HG02973 (cell line): ENCODE measurements at regions not wholly inside any gene's neighbourhood (a gene's known extent, or its start where the extent isn't known, plus 50 kb on each side); places are given as distances from the start of the nearest gene placed in this dataset.

Source experiments
- ATAC-seq: cut with Tn5 transposase; IDR thresholded peaks from one replicate; pipeline ENCODE4 v1.9.1; 2021; ENCODE audit warnings: moderate library complexity; ENCODE audit not compliant: unreplicated experiment

- ATAC-seq = no peak
Measured at GRCh38 chr6:111984516-111985201, 69.2 kb upstream of the CCN6 start.

DNA sequence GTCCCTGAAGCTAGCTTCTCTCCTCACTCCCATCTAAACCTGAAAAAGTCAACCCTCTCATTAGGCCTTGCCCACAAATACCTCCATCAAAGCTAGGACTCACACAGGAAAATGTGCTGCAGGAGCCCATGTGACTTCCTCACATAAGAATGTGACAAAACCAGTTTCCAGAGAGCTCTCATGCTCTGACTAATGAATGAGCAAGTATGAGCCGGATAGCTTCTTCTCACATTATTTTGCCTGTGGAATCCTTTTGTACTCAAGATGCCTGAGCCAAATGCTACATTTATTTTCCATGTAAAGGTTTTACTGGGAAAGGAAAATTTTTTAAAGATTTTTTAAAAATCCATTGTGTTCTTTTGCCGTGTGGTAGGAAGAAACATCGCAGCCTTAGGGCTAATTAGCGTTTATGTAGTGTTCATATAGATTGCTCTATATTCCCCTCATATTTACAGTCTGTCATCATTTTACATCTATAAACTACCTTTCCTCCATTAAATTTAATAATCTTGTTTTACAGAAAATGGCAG lies 68.6 kb upstream of the CCN6 start:
- ATAC-seq = no peak

GRCh38 chr6:111986651-111987050 lies 67.3 kb upstream of the CCN6 start:
- ATAC-seq = no peak

DNA sequence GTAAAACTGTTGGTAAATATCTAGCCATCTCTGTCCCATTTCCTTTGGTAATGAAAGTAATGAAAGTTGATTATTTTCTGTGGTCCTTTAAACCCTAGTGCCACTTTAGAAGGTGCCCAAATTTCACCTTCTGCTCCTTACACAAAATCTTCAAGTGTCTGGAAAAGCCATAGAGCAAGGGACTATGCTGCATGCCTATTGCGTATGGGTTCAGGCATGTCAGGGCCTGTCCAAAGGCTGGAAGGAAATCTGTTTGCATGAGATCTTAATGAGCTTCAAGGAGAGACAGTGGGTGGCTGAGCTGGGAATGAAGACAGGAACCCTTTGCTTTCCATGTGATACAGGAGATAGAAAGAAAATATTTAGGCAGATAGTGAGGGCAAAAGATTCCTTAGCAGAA lies 66.6 kb upstream of the CCN6 start:
- ATAC-seq = no peak

- ATAC-seq = no peak
Measured at GRCh38 chr6:111988926-111989325, 65.0 kb upstream of the CCN6 start.

DNA sequence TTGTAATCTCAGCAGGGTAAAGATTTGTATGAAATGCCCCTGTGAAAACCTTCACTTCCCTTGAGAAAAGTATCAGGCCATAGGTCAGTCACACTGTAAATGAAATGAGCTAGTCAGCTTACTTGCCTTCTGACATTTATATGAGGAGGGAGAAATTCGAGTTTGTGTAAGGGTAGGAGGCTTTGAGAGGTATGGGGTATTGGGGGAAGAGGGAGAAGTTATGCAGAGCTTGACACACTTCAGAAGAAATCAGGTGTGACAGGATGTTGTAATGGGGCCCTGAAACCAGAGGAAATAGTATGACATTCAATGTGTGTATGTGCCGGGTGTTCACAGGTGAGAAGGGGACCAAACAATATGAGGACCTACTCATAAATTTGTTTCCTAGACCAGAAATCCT lies 64.2 kb upstream of the CCN6 start:
- ATAC-seq = peak; percentile 48

DNA sequence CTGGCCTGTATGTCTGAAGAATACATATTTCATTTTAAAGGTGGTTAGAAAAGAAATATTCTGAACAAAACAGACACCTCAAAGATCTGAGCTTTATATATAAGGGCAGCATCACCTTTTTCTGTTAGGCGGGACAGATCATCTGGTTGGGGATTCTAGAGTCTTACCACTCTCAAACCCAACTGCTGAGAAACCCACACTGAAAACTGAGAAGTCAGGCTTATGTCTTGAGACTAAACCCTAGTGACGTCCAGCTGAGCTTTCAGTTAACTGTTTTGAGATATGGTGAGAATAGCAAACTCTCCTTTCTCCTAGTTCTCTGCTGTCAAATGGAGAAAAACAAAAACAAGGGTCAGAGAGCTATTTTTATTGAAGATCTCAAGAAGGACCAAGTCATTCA lies 63.7 kb upstream of the CCN6 start:
- ATAC-seq = no peak

DNA sequence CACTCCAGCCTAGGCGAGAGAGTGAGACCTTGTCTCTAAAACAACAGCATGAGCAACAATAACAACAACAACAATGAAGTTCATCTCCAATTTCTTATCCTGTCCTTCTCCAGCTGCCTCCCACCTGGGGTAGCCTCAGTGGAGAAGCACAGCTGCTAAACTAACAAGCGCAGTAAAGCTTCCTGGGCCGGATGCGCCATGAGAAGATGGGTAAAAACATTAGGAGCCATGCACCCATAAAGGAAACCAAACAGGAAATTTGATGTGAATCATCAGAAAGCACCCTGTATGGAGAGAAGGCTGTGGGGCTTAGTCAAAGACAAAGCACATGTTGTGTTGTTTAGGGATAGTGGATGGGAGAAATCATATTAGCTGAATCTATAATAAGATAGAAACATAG lies 61.1 kb upstream of the CCN6 start:
- no peak for ATAC-seq

- ATAC-seq = no peak
Measured at GRCh38 chr6:111993342-111993741, 60.6 kb upstream of the CCN6 start.

GRCh38 chr6:111994791-111995190 lies 59.1 kb upstream of the CCN6 start:
- no peak for ATAC-seq

DNA sequence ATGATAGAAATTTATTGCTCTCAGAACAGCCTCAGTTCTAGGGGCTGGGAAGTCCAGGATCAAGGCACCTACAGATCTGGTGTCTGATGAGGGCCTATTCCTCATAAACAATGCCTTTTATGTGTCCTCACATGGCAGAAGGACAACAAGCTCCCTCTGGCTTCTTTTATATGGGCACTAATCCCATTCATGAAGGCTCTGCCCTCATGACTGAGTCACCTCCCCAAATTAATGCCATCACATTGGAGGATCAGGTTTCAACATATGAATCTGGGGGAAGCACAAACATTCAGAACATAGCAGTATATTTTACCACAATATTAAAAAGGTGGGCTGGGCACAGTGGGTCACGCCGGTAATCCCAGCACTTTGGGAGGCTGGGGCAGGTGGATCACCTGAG lies 58.5 kb upstream of the CCN6 start:
- ATAC-seq = no peak

DNA sequence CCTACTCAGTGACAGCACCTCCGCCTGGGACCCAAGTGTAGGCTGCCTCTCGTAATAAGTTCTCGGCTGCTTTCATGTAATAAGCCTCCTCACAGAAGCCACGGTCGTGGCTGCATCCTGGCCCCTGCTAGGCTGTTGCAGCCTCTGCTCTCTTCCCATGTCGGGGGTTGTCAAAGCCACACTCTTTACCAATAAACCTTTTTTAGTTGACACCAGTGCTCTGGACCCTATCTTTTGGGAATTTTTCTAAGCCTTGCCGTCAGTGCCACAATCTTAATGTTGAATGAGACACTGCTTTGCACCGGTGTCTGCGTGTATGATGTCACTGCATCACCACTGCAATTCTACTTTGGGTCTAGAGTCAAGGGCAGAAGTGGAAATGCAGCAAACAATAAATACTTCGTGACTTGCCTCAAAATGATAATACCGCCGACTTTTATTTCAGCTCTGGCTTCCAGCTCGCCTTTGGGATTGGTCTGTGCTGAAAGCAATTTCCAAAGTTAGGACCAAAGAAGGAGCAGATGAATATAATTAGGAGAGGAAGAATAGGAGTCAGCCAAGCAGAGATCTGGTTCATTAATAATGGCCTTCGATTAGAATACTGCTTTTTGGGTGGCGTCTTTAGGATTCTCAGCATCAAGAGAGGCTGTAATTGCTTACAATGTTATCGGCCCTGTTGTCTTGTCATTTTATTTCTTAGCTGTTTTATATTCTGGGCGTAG lies 57.6 kb upstream of the CCN6 start:
- ATAC-seq = no peak

DNA sequence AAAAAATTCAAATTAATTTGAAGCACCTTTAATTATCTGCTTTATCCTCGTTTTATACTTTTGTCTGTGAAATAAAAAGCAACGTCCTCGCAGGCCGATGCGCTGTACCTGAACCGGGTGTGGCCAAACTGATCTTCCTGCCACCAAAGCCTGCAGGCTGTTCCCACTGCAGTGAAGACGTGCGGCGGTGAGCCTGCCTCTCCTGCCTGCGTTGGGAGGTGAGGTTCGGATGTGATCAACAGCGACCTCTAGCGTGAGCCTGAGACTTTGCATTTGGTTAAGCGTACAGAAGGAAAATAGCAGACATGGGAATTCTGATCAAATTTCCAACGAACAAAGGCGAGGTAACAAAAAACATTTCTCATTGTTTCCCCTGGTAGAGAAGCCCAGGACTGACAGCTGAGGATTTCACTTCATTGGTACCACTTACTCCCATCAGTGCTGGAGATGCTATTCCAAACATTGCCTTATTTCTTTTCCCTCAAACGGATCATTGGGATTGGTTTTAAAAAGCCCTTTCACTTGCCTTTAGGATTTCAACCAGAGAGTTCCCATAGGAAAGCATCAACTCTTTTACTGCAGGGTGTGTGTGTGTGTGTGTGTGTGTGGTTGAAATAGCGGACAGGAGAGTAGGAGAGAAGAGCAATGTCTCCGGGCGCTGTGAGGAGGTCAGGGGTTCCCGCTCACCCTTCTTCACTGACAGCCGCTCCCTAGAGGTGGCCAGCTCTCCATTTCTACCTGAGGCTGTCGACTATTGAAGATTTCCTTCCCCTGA lies 56.6 kb upstream of the CCN6 start:
- ATAC-seq = peak; percentile 57

GRCh38 chr6:111997853-111998208 lies 56.1 kb upstream of the CCN6 start:
- no peak for ATAC-seq

- ATAC-seq = no peak
Measured at GRCh38 chr6:112002307-112002706, 51.6 kb upstream of the CCN6 start.
